Activated naive CD4-positive, alpha-beta T cell treated with anti-CD3 and anti-CD28 coated beads, Interleukin-2, amount 50 U/mL, for 24 hours (primary cell): ENCODE measurements at regions not wholly inside any gene's neighbourhood (a gene's known extent, or its start where the extent isn't known, plus 50 kb on each side); places are given as distances from the start of the nearest gene placed in this dataset.

Experiments
- H3K27ac Mint-ChIP-seq: one replicate; pipeline ENCODE4 v1.8.0; 2021; ENCODE audit warnings: mild to moderate bottlenecking, mixed read lengths
- H3K27me3 Mint-ChIP-seq: one replicate; pipeline ENCODE4 v1.8.0; 2021; ENCODE audit warnings: mixed read lengths
- H3K36me3 Mint-ChIP-seq: one replicate; pipeline ENCODE4 v1.8.0; 2021; ENCODE audit warnings: mixed read lengths
- H3K4me1 Mint-ChIP-seq: one replicate; pipeline ENCODE4 v1.8.0; 2021; ENCODE audit warnings: mixed read lengths
- H3K4me3 Mint-ChIP-seq: one replicate; pipeline ENCODE4 v1.8.0; 2021; ENCODE audit warnings: mild to moderate bottlenecking, mixed read lengths
- H3K9me3 Mint-ChIP-seq: one replicate; pipeline ENCODE4 v1.8.0; 2021; ENCODE audit warnings: mixed read lengths

DNA sequence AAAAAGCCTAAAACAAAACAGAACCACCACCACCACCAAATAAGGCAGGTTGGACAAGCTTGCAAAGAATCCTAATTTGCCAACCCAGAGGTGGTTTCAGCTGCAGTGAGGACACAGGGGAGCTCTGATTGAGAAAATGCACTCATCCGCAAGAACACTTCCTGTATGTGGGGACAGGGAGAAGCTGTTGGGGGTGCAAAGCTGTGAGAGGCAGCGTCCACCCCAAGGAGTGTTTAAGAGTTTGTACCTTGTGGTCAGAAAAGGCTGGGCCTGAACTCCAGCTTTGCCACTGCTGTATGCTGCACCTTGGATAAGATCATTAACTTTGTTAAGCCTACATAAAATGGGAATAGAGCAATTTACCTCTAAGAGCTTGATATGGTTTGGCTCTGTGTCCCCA, 511.7 kb downstream of the BNC2 start:
- Mint-ChIP-seq H3K27ac (no peak overlapping the region), H3K27me3 (no peaks in the 10 kb centered on the region), H3K4me3 (no peak overlapping the region), H3K36me3 (no peaks in the 10 kb centered on the region), H3K9me3 (no peaks in the 10 kb centered on the region), H3K4me1 (no peaks in the 10 kb centered on the region)
